Stimulated activated CD8-positive, alpha-beta memory T cell treated with anti-CD3 and anti-CD28 coated beads, Interleukin-15, amount 100 ng/mL, for 24 hours (primary cell): ENCODE measurements at regions not wholly inside any gene's neighbourhood (a gene's known extent, or its start where the extent isn't known, plus 50 kb on each side); places are given as distances from the start of the nearest gene placed in this dataset.
A peak's percentile ranks its signal among the peaks of the same experiment; 100 is the strongest.
"Not testable (repeated sequence)": the region's sequence is repeated elsewhere in the genome, so short reads cannot be mapped to it uniquely, and the experiment has no call there.

Source experiments
- DNase-seq: peaks from one replicate; pipeline ENCODE4 v3.0.0-alpha.2; 2020; ENCODE audit warnings: low read depth

DNA sequence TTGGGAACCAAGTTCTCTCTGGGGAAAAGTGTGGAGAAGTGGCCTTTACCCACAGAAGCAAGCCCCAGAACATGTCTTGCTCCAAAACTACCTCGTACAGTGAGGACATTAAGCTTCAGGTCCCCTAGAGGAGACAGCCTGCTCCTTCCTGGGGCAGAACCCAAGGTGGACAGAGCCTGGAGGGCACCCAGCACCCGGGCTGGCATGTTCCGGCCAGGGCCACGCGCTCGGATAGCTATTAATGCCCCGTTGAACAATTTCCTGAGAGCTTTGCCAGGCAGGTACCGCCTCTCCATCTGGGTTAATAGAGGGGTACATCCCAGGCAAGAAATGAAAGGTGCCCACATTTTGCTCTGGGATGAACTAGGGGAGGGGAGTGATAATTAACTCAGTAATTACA is 169.0 kb upstream of the GRK3 start:
- DNase-seq: no peak

- DNase-seq: no peak
Observed at GRCh38 chr22:25395915-25396314, 168.6 kb upstream of the GRK3 start.

DNA sequence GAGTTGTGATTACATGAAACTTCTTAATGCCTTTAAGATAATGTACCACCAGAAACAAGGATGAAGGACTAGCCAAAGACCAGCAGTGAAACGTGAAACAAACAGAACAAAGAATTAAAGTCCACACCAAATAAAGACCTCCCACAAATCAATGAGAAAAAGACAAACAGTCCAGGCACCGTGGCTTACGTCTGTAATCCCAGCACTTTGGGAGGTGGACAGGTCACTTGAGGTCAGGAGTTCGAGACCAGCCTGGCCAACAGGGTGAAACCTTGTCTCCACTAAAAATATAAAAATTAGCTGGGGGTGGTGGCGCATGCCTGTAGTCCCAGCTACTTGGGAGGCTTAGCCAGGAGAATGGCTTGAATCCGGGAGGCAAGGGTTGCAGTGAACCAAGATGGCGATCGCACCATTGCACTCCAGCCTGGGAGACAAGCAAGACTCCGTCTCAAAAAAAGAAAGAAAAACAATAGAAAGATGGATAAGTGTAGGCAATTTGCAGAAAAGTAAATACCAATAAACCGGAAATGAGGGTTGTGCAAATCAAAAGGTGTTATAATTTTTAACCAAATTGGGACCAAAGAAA is 167.8 kb upstream of the GRK3 start:
- no peak for DNase-seq

GRCh38 chr22:25397616-25398015 is 166.9 kb upstream of the GRK3 start:
- no peak for DNase-seq

DNA sequence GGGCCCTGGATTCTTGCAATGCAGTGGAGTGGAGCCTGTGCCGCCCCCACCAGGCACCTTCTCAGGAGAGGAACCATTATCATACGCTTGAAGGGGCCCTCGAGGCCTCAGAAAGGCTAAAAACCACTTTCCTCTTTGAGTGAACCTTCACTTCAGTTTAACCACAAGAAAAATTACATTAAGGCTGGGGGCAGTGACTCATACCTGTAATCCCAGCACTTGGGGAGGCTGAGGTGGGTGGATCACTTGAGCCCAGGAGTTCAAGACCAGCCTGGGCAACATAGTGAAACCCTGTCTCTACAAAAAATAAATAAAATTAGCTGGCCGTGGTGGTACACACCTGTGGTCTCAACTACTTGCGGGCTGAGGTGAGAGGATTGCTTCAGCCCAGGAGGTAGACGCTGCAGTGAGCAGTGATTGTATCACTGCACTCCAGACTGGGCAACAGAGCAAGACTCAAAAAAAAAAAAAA is 165.8 kb upstream of the GRK3 start:
- DNase-seq: not testable (repeated sequence)

GRCh38 chr22:25399649-25400151 is 164.8 kb upstream of the GRK3 start:
- no peak for DNase-seq

DNA sequence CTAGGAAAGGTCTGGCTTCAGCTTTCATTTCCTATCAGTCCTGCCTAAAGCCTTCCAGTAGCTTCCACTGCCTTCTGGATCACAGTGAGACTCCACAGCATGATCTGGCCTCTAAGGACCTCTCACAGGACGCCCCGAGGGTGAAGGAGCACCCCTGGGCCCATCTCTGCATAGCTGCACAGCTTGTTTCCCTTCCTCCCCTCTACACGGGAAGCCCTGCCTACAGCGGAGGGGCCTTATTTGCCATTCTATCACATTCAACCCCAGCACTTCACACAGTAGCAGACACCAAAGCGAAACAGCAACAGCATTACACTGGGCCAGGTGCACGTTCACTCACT is 162.3 kb upstream of the GRK3 start:
- DNase-seq: no peak

GRCh38 chr22:25402501-25403283 is 161.8 kb upstream of the GRK3 start:
- DNase-seq: no peak

GRCh38 chr22:25403284-25403810 is 161.1 kb upstream of the GRK3 start:
- DNase-seq: no peak

DNA sequence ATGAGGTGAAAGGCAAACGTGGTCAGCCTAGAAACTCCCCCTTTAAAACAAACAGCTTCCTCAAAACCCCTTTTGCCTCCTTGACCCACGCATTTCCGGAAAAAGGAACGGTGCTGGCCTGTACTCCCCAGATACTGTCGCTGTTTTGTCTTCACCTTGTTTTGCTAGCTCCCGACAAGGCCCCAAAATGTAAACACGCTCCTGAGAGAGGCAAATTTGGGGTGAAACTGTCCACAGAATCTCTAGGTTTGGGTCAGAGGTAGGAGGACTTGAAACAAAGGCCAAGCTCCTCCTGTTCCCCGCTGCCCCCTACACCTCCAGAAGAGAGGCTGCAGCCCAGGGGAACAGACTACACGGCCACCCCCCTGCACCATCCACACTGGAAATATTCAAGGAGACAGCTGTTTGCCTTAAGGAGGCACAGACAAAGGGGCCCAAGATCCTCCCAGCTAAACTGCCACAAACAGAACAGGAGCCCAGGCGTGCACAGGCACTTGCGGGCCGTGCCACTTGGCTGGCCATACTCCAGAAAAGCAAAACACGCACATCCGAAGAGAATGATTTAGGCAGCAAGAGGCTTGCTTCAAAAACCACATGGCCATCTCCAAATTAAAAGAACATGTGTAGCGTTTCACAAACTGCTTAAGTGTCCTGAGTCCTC is 160.5 kb upstream of the GRK3 start:
- no peak for DNase-seq

DNA sequence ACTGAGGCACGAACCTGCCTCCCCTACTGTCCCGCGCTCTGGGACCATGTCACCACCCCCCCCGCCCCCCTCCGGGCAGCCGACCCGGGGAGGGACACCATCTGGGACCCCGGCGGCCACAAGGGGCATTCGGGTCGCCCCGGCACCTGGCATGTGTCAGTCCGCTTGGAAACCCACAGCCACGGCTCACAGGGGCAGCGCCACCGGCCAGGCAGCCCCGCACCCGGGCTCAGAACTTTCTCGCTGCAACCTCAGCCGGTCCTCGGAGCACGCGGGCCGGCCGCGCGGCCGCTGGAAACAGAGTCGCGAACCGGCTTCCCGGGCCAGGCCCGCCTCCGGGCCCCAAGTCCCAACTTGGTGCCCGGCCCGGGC is 159.9 kb upstream of the GRK3 start:
- no peak for DNase-seq

DNA sequence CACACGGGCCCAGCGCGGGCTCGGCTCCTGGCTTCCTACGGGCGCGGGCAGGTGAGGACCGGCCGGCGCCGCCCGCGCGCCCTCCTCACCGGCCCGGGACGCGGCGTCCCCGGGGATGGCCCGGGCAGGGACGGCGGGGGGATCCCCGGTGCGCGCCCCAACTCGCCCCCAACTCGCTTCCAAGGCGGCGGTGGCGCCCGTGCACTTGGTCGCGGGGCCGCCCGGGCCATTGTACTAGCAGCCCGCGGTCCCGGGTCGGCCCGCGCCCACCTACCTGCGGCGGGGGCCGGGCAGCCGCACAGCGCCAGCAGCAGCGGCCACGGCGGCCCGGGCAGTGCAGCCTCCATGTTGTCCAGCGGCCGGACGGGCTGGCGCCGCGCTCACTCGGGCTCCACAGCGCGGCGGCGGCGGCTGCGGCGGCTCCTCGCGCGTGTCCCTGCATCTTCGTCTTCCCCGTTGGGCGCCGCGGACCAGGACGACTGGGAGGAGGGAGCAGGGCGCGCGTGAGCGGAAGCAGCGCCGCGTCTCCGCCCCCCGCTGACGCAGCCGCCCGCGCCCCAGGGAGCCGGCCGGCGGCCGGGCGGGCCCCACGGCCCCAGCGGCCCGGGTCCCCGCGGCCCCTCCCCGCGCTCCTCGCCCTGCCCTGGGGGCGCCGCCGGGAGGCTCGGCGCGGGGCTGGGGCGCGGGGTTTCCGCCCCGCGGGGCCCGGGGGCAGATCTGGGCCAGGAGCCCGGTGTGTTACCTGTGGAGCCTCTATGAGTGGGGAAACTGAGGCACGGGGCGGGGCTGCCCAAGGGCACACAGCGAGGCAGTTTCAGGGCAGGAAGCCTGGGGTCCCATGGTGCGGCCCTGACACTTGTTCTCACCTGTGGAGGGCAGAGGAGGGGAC is 159.3 kb upstream of the GRK3 start:
- peak; percentile 43 for DNase-seq

DNA sequence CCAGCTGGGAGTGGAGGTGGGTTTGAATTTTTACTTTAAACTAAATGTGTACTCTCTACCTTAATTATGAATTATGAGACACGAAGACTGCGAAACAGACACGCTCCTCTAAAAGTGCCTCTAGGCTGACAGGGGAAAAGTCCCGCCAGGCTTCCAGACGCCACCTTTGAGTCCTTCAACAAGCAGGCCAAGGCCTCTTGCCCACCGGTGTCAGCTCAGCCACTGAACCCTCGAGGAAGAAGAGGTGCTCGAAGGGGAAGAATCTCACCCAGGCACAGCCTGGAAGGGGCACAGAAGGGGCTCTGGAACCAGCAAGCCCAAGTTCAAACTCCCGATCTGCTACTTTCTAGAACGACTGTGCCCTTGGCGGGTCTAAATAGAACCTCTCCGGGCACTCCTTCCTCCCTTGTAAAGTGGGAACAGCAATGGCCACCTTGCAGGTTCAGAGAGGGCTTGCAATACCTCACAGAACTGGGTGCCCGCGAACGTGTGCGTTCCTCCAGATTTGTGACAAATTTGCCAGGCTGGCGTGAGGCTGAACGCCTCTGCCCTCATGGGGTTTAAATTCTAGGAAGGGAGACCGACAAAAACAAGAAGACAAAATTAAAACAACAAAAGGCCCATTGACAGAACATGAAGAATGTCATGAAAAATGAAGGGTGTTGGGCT is 158.5 kb upstream of the GRK3 start:
- DNase-seq: no peak

GRCh38 chr22:25406510-25407210 is 157.8 kb upstream of the GRK3 start:
- DNase-seq: no peak

- no peak for DNase-seq
Observed at GRCh38 chr22:25407226-25407858, 157.1 kb upstream of the GRK3 start.

DNA sequence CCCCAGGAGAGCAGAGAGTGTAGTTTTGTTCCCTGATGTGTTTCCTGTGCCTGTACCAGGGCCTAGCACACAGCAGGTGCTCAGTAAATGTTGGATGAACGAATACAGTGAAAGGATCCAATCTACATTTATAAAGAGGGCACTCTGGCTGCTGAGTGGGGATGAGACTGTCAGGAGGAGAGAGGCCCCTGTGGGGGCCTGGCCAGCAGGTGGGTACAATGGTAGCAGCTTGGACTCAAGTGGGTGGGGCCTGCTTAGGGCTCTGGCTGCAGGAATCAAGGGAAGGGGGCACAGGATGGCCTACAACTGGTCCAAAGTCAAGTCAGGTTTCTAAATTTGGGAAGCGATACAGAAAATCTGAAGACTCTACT is 156.6 kb upstream of the GRK3 start:
- no peak for DNase-seq

DNA sequence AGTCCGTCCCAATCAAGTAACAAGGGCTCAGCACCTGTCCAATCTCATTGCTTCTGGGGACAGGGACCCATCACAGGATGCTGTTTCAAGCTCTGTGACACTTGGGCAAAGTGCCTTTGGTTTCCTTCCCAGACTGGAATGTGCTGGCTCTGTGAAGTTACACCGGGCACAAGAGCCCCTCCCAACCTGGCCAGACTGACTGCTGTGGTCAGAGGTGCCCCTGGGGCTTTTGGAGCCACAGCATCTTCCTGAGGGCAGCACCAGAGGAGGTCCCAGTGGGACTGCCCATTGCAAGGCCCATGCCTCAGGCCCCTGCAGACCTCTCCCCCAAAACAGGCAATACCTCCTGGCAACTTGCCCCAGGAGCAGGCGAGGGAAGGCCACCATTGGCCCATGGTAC is 155.2 kb upstream of the GRK3 start:
- DNase-seq: no peak

DNA sequence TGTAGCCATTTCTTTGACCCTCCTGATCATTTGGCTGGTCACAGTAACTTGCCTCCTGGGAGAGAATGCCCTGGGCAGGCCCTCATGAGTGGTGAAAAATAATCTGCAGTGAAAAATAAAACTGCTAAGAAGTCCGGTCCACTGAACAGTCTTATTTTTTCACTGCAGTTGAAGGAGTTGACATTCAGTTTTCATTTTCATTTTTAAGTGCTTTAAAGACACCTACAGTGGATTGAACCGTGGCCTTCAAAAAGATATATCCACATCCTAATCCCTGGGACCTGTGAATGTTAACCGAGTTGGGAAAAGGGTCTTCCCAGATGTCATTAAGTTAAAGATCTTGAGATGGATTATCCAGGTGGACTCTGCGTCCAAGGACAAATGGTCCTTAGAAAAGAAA is 153.6 kb upstream of the GRK3 start:
- DNase-seq: no peak

GRCh38 chr22:25413620-25414019 is 150.9 kb upstream of the GRK3 start:
- no peak for DNase-seq

DNA sequence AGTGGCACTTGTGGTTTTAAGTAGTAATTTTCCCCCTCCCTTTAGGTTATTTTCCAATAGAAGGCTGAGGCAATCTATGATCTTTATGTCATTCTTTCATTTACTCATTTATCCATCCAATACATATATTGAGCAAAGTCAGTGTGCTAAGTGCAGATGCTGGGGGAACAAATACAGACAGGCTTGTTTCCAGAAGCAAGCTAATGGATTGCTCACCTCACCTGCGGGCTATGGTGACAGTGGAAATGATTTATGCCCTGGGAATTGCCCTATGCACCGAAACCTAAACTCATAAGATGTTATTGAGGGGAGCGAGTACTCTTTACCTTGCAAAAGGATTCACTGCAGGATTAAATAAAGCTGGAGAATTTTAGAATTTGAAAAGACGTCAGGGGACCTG is 148.7 kb upstream of the GRK3 start:
- DNase-seq: not testable (repeated sequence)
